ENCODE measurements at regions not wholly inside any gene's neighbourhood (a gene's known extent, or its start where the extent isn't known, plus 50 kb on each side); places are given as distances from the start of the nearest gene placed in this dataset.

DNA sequence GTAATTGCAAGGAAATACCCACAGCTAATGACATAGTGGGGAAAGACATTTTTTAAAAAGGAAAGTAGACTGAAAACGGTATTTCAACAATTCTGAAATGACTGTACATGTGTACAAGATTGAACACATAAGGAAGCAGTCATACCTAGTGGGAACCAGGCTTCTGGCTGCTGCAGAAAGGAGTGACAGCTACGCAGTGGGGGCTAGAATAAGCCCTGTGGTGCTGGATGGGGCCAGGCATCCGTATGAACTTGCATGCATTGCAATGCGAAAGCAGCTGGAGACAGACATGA is 54.9 kb upstream of the GPR31 start:
- TF ChIP-seq, protein P1, sequence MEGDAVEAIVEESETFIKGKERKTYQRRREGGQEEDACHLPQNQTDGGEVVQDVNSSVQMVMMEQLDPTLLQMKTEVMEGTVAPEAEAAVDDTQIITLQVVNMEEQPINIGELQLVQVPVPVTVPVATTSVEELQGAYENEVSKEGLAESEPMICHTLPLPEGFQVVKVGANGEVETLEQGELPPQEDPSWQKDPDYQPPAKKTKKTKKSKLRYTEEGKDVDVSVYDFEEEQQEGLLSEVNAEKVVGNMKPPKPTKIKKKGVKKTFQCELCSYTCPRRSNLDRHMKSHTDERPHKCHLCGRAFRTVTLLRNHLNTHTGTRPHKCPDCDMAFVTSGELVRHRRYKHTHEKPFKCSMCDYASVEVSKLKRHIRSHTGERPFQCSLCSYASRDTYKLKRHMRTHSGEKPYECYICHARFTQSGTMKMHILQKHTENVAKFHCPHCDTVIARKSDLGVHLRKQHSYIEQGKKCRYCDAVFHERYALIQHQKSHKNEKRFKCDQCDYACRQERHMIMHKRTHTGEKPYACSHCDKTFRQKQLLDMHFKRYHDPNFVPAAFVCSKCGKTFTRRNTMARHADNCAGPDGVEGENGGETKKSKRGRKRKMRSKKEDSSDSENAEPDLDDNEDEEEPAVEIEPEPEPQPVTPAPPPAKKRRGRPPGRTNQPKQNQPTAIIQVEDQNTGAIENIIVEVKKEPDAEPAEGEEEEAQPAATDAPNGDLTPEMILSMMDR (IDR thresholded peaks at IDR 0.05), result no peak
- TF ChIP-seq POLR2A (IDR thresholded peaks at IDR 0.05), result no peak
- no peak for TF ChIP-seq EP300 (IDR thresholded peaks at IDR 0.05; ENCODE audit: low read depth)

Measured in transverse colon (tissue), 3 donors.